ENCODE measurements at regions not wholly inside any gene's neighbourhood (a gene's known extent, or its start where the extent isn't known, plus 50 kb on each side); places are given as distances from the start of the nearest gene placed in this dataset.

DNA sequence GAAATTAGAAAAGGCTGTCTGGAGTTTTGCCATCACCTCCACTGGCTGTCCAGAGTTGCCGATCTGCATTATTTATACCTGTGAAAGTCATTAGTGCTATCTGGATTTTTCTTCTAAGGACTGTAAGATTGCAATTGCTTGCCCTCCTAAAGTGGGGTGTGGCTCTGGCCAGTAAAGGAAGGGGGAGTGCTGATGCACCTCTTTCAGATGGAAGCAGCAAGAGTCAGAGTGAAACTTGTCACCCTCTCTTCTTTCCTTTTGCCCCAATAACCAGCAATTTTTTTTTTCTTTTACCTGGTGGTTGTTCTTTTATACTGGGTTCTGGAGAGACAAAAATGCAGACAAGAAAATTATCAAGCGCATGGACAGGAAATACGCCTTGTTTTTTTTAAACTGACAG is 527.4 kb upstream of the NRP1 start:
- no peak for TF ChIP-seq CREB1 (IDR thresholded peaks at IDR 0.05; ENCODE audit: low read depth)
- no peak for TF ChIP-seq NFIC (IDR thresholded peaks at IDR 0.05)
- TF ChIP-seq RAD21 (IDR thresholded peaks at IDR 0.05; ENCODE audit: low read depth), result no peak
- no peak for TF ChIP-seq FOXM1 (IDR thresholded peaks at IDR 0.05; ENCODE audit: borderline replicate concordance, low read depth)
- no peak for TF ChIP-seq YY1 (IDR thresholded peaks at IDR 0.05; ENCODE audit: low read depth)
- no peak for TF ChIP-seq TCF12 (IDR thresholded peaks at IDR 0.05; ENCODE audit: low read depth)
- no peak for TF ChIP-seq TAF1 (IDR thresholded peaks at IDR 0.05; ENCODE audit: low read depth)
- TF ChIP-seq, protein P1, sequence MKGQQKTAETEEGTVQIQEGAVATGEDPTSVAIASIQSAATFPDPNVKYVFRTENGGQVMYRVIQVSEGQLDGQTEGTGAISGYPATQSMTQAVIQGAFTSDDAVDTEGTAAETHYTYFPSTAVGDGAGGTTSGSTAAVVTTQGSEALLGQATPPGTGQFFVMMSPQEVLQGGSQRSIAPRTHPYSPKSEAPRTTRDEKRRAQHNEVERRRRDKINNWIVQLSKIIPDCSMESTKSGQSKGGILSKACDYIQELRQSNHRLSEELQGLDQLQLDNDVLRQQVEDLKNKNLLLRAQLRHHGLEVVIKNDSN (IDR thresholded peaks at IDR 0.05), result no peak
- no peak for TF ChIP-seq MAX (IDR thresholded peaks at IDR 0.05)
- no peak for TF ChIP-seq CEBPB (IDR thresholded peaks at IDR 0.05)
- TF ChIP-seq ZBTB7A (IDR thresholded peaks at IDR 0.05; ENCODE audit: low read depth), result no peak
- no peak for TF ChIP-seq EGR1 (IDR thresholded peaks at IDR 0.05)
- TF ChIP-seq REST (IDR thresholded peaks at IDR 0.05; ENCODE audit: low read depth), result no peak
- TF ChIP-seq EP300 (IDR thresholded peaks at IDR 0.05; ENCODE audit: borderline replicate concordance), result no peak
- TF ChIP-seq TEAD4 (IDR thresholded peaks at IDR 0.05), result no peak

DNA sequence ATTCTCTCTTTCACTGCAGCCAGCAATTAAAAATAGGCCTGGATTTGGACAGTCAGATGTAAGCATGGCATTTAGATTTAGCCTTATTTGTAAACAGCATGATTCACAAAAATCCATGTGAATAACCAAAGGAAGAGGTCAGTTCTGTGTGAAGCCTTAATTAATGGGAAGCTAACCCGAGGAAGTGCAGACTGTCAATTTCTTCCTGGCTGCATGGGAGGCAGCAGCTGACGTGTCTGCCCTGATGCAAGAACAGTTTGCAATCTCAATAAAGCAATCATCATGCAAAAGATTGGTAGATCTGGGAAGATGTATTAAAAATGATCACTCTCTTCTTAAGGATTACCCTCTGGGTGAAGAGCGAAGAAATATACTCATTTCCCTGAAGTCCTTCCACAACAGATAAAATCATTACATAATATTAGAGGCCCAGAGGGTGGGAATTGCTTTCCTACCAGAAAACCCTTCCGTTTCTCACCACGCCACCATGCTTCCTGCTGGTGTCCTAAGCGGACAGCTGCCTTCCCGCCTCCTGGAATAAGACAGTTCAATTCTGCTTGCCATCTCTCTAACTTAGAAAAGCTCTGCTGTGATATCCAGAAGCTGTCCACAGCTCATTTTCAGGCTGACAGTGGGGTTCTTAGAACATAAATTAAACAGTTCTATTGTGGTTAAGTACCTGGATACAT is 526.7 kb upstream of the NRP1 start:
- no peak for TF ChIP-seq EP300 (IDR thresholded peaks at IDR 0.05; ENCODE audit: borderline replicate concordance)
- no peak for TF ChIP-seq FOXM1 (IDR thresholded peaks at IDR 0.05; ENCODE audit: borderline replicate concordance, low read depth)
- no peak for TF ChIP-seq TCF12 (IDR thresholded peaks at IDR 0.05; ENCODE audit: low read depth)
- no peak for TF ChIP-seq EGR1 (IDR thresholded peaks at IDR 0.05)

- TF ChIP-seq REST (IDR thresholded peaks at IDR 0.05; ENCODE audit: low read depth), result no peak
- TF ChIP-seq MAX (IDR thresholded peaks at IDR 0.05), result no peak
- TF ChIP-seq YY1 (IDR thresholded peaks at IDR 0.05; ENCODE audit: low read depth), result no peak
- TF ChIP-seq EP300 (IDR thresholded peaks at IDR 0.05; ENCODE audit: borderline replicate concordance), result no peak
- TF ChIP-seq NFIC (IDR thresholded peaks at IDR 0.05), result no peak
- TF ChIP-seq CREB1 (IDR thresholded peaks at IDR 0.05; ENCODE audit: low read depth), result no peak
- no peak for TF ChIP-seq TCF12 (IDR thresholded peaks at IDR 0.05; ENCODE audit: low read depth)
- TF ChIP-seq TAF1 (IDR thresholded peaks at IDR 0.05; ENCODE audit: low read depth), result no peak
- no peak for TF ChIP-seq FOXM1 (IDR thresholded peaks at IDR 0.05; ENCODE audit: borderline replicate concordance, low read depth)
- TF ChIP-seq EGR1 (IDR thresholded peaks at IDR 0.05), result no peak
- no peak for TF ChIP-seq TEAD4 (IDR thresholded peaks at IDR 0.05)
- TF ChIP-seq, protein P1 (IDR thresholded peaks at IDR 0.05), result no peak
Measured at GRCh38 chr10:33860552-33860951, 526.1 kb upstream of the NRP1 start.

- no peak for TF ChIP-seq RAD21 (IDR thresholded peaks at IDR 0.05; ENCODE audit: low read depth)
- TF ChIP-seq ZBTB7A (IDR thresholded peaks at IDR 0.05; ENCODE audit: low read depth), result no peak
- TF ChIP-seq, protein P1 (IDR thresholded peaks at IDR 0.05), result no peak
- TF ChIP-seq FOXM1 (IDR thresholded peaks at IDR 0.05; ENCODE audit: borderline replicate concordance, low read depth), result no peak
- TF ChIP-seq YY1 (IDR thresholded peaks at IDR 0.05; ENCODE audit: low read depth), result no peak
- no peak for TF ChIP-seq EP300 (IDR thresholded peaks at IDR 0.05; ENCODE audit: borderline replicate concordance)
- TF ChIP-seq CREB1 (IDR thresholded peaks at IDR 0.05; ENCODE audit: low read depth), result no peak
- TF ChIP-seq TAF1 (IDR thresholded peaks at IDR 0.05; ENCODE audit: low read depth), result no peak
- TF ChIP-seq TCF12 (IDR thresholded peaks at IDR 0.05; ENCODE audit: low read depth), result no peak
- TF ChIP-seq NFIC (IDR thresholded peaks at IDR 0.05), result no peak
- TF ChIP-seq TEAD4 (IDR thresholded peaks at IDR 0.05), result no peak
Measured at GRCh38 chr10:33859319-33860022, 525.0 kb upstream of the NRP1 start.

GRCh38 chr10:33858326-33858725 is 523.9 kb upstream of the NRP1 start:
- no peak for TF ChIP-seq FOXM1 (IDR thresholded peaks at IDR 0.05; ENCODE audit: borderline replicate concordance, low read depth)
- TF ChIP-seq YY1 (IDR thresholded peaks at IDR 0.05; ENCODE audit: low read depth), result no peak
- TF ChIP-seq TCF12 (IDR thresholded peaks at IDR 0.05; ENCODE audit: low read depth), result no peak
- TF ChIP-seq ZBTB7A (IDR thresholded peaks at IDR 0.05; ENCODE audit: low read depth), result no peak
- no peak for TF ChIP-seq RAD21 (IDR thresholded peaks at IDR 0.05; ENCODE audit: low read depth)
